ENCODE measurements at regions not wholly inside any gene's neighbourhood (a gene's known extent, or its start where the extent isn't known, plus 50 kb on each side); places are given as distances from the start of the nearest gene placed in this dataset.

GRCh38 chr16:64144617-64145016 lies 977.2 kb downstream of the CDH11 start:
- Histone ChIP-seq H3K36me3 (no peaks in the 10 kb centered on the region), H3K27ac (no peak overlapping the region), H3K9me3 (peaks cover 3% of the 10 kb centered on the region), H3K4me1 (ENCODE audit: control insufficient read depth in 1 of 2, low read depth in 2 of 2) (no peaks in the 10 kb centered on the region), H3K4me3 (no peak overlapping the region), H3K27me3 (replicated peaks; ENCODE audit: insufficient read depth) (no peaks in the 10 kb centered on the region)
- ATAC-seq (ENCODE audit: insufficient number of reproducible peaks, low FRiP score, low read depth) (no peak), DNase-seq (ENCODE audit: low spot score) (no peak)
- TF ChIP-seq CTCF (IDR thresholded peaks at IDR 0.05): no peak

- no peak for DNase-seq (ENCODE audit: low spot score)
- ATAC-seq (ENCODE audit: insufficient number of reproducible peaks, low FRiP score, low read depth): no peak
- no peak for TF ChIP-seq CTCF (IDR thresholded peaks at IDR 0.05)
- H3K27ac ChIP-seq: no peak overlapping the region
- no peaks in the 10 kb centered on the region for H3K36me3 ChIP-seq
- no peaks in the 10 kb centered on the region for H3K4me1 ChIP-seq (ENCODE audit: control insufficient read depth in 1 of 2, low read depth in 2 of 2)
- no peaks in the 10 kb centered on the region for H3K27me3 ChIP-seq (replicated peaks; ENCODE audit: insufficient read depth)
- H3K4me3 ChIP-seq: no peak overlapping the region
- H3K9me3 ChIP-seq: no peaks in the 10 kb centered on the region
Measured at GRCh38 chr16:64138621-64139020, 983.2 kb downstream of the CDH11 start.

GRCh38 chr16:64138006-64138405 lies 983.9 kb downstream of the CDH11 start:
- DNase-seq (ENCODE audit: low spot score) (no peak), ATAC-seq (ENCODE audit: insufficient number of reproducible peaks, low FRiP score, low read depth) (no peak)
- H3K9me3 ChIP-seq: no peaks in the 10 kb centered on the region
- H3K4me3 ChIP-seq: no peak overlapping the region
- no peak for TF ChIP-seq CTCF (IDR thresholded peaks at IDR 0.05)
- H3K4me1 ChIP-seq (ENCODE audit: control insufficient read depth in 1 of 2, low read depth in 2 of 2): no peaks in the 10 kb centered on the region
- no peaks in the 10 kb centered on the region for H3K27me3 ChIP-seq (replicated peaks; ENCODE audit: insufficient read depth)
- H3K36me3 ChIP-seq: no peaks in the 10 kb centered on the region
- no peak overlapping the region for H3K27ac ChIP-seq

GRCh38 chr16:64136743-64137142 lies 985.1 kb downstream of the CDH11 start:
- Histone ChIP-seq H3K36me3 (no peaks in the 10 kb centered on the region), H3K9me3 (no peaks in the 10 kb centered on the region), H3K27ac (no peak overlapping the region), H3K4me1 (ENCODE audit: control insufficient read depth in 1 of 2, low read depth in 2 of 2) (no peaks in the 10 kb centered on the region), H3K4me3 (no peak overlapping the region), H3K27me3 (replicated peaks; ENCODE audit: insufficient read depth) (no peaks in the 10 kb centered on the region)
- TF ChIP-seq CTCF (IDR thresholded peaks at IDR 0.05): no peak
- ATAC-seq (ENCODE audit: insufficient number of reproducible peaks, low FRiP score, low read depth) (no peak), DNase-seq (ENCODE audit: low spot score) (no peak)

GRCh38 chr16:64136314-64136713 lies 985.5 kb downstream of the CDH11 start:
- TF ChIP-seq CTCF (IDR thresholded peaks at IDR 0.05): no peak
- no peak overlapping the region for H3K4me3 ChIP-seq
- ATAC-seq (ENCODE audit: insufficient number of reproducible peaks, low FRiP score, low read depth) (no peak), DNase-seq (ENCODE audit: low spot score) (no peak)
- H3K36me3 ChIP-seq: no peaks in the 10 kb centered on the region
- no peaks in the 10 kb centered on the region for H3K9me3 ChIP-seq
- no peak overlapping the region for H3K27ac ChIP-seq
- H3K4me1 ChIP-seq (ENCODE audit: control insufficient read depth in 1 of 2, low read depth in 2 of 2): no peaks in the 10 kb centered on the region
- H3K27me3 ChIP-seq (replicated peaks; ENCODE audit: insufficient read depth): no peaks in the 10 kb centered on the region
